H9 (cell line): ENCODE measurements at regions not wholly inside any gene's neighbourhood (a gene's known extent, or its start where the extent isn't known, plus 50 kb on each side); places are given as distances from the start of the nearest gene placed in this dataset.

Experiments used
- DNase-seq: peaks from one replicate; pipeline ENCODE4 v3.0.0-alpha.2; 2017
- H2AFZ ChIP-seq: one replicate; pipeline ENCODE4 v1.6.1; 2013; ENCODE audit warnings: mild to moderate bottlenecking, low read length, control low read depth, moderate library complexity
- H2AK5ac ChIP-seq: 2 replicates; pipeline ENCODE4 v1.6.1; 2013; ENCODE audit warnings: low read length, control low read depth, mixed read lengths; ENCODE audit not compliant: insufficient read length
- H2BK120ac ChIP-seq: one replicate; pipeline ENCODE4 v1.6.1; 2013; ENCODE audit warnings: low read depth, mild to moderate bottlenecking, low read length, control low read depth, inconsistent platforms; ENCODE audit not compliant: poor library complexity, severe bottlenecking
- H2BK12ac ChIP-seq: 2 replicates; pipeline ENCODE4 v1.6.1; 2013; ENCODE audit warnings: low read length, control low read depth, mixed read lengths, low read depth; ENCODE audit not compliant: insufficient read length
- H2BK15ac ChIP-seq: 2 replicates; pipeline ENCODE4 v1.6.1; 2013; ENCODE audit warnings: low read depth, low read length, control low read depth
- H2BK20ac ChIP-seq: one replicate; pipeline ENCODE4 v1.6.1; 2013; ENCODE audit warnings: low read depth, mild to moderate bottlenecking, low read length, control low read depth, inconsistent platforms; ENCODE audit not compliant: poor library complexity, severe bottlenecking
- H2BK5ac ChIP-seq: 2 replicates; pipeline ENCODE4 v1.6.1; 2013; ENCODE audit warnings: low read length, control low read depth, mixed read lengths; ENCODE audit not compliant: insufficient read length
- H3K14ac ChIP-seq: 2 replicates; pipeline ENCODE4 v1.6.1; 2013; ENCODE audit warnings: low read length, control low read depth; ENCODE audit not compliant: insufficient read depth
- H3K18ac ChIP-seq: 2 replicates; pipeline ENCODE4 v1.6.1; 2013; ENCODE audit warnings: low read depth, mild to moderate bottlenecking, mixed read lengths, low read length, control low read depth; ENCODE audit not compliant: insufficient read length
- H3K23ac ChIP-seq: 2 replicates; pipeline ENCODE4 v1.6.1; 2013; ENCODE audit warnings: low read length, control low read depth, mixed read lengths, low read depth; ENCODE audit not compliant: insufficient read length
- H3K23me2 ChIP-seq: 2 replicates; pipeline ENCODE4 v1.6.1; 2013; ENCODE audit warnings: low read depth, mild to moderate bottlenecking, mixed read lengths, low read length, control low read depth; ENCODE audit not compliant: insufficient read length, poor library complexity, severe bottlenecking
- H3K27ac ChIP-seq: 2 replicates; pipeline ENCODE4 v1.5.1; 2013; ENCODE audit warnings: low read length, control low read depth, mixed read lengths, low read depth; ENCODE audit not compliant: insufficient read length
- H3K27me3 ChIP-seq: 2 replicates; pipeline ENCODE4 v1.6.1; 2013; ENCODE audit warnings: low read length, control low read depth, inconsistent platforms; ENCODE audit not compliant: insufficient read depth
- H3K4ac ChIP-seq: 2 replicates; pipeline ENCODE4 v1.6.1; 2013; ENCODE audit warnings: low read depth, mild to moderate bottlenecking, control low read depth, inconsistent platforms, low read length, moderate library complexity
- H3K4me1 ChIP-seq: 2 replicates; pipeline ENCODE4 v1.6.1; 2013; ENCODE audit warnings: low read length, control low read depth, inconsistent platforms; ENCODE audit not compliant: insufficient read depth
- H3K4me2 ChIP-seq: 2 replicates; pipeline ENCODE4 v1.6.1; 2013; ENCODE audit warnings: low read length, control low read depth, mixed read lengths; ENCODE audit not compliant: insufficient read length, insufficient read depth
- H3K56ac ChIP-seq: 2 replicates; pipeline ENCODE4 v1.6.1; 2013; ENCODE audit warnings: low read depth, mild to moderate bottlenecking, mixed read lengths, low read length, control low read depth; ENCODE audit not compliant: insufficient read length
- H3K79me1 ChIP-seq: 2 replicates; pipeline ENCODE4 v1.6.1; 2013; ENCODE audit warnings: low read depth, mild to moderate bottlenecking, moderate library complexity, low read length, control low read depth, inconsistent platforms; ENCODE audit not compliant: insufficient read depth, poor library complexity, severe bottlenecking
- H3K79me2 ChIP-seq: 2 replicates; pipeline ENCODE4 v1.6.1; 2013; ENCODE audit warnings: low read length, control low read depth, inconsistent platforms; ENCODE audit not compliant: insufficient read depth
- H3K9ac ChIP-seq: 2 replicates; pipeline ENCODE4 v1.6.1; 2013; ENCODE audit warnings: low read length, control low read depth, mixed read lengths; ENCODE audit not compliant: insufficient read length; ENCODE audit errors: extremely low read depth
- H3K9me3 ChIP-seq: one replicate; pipeline ENCODE4 v1.6.1; 2013; ENCODE audit warnings: low read depth, low read length, inconsistent platforms; ENCODE audit not compliant: control insufficient read depth
- H3T11ph ChIP-seq: one replicate; pipeline ENCODE4 v1.6.1; 2013; ENCODE audit warnings: mild to moderate bottlenecking, low read length, control low read depth, inconsistent platforms
- H4K20me1 ChIP-seq: one replicate; pipeline ENCODE4 v1.6.1; 2013; ENCODE audit not compliant: control insufficient read depth, insufficient read length, insufficient read depth
- H4K5ac ChIP-seq: 2 replicates; pipeline ENCODE4 v1.6.1; 2013; ENCODE audit warnings: low read depth, mild to moderate bottlenecking, mixed read lengths, low read length, control low read depth; ENCODE audit not compliant: insufficient read length
- H4K8ac ChIP-seq: replicated peaks from 2 replicates; pipeline ENCODE4 v1.6.1; 2013; ENCODE audit warnings: low read length, control low read depth, mixed read lengths, low read depth; ENCODE audit not compliant: insufficient read length
- H4K91ac ChIP-seq: 2 replicates; pipeline ENCODE4 v1.6.1; 2013; ENCODE audit warnings: low read depth, mild to moderate bottlenecking, moderate library complexity, mixed read lengths, low read length, control low read depth; ENCODE audit not compliant: insufficient read length
- H3K27ac Mint-ChIP-seq, 3 experiments: 2 replicates in 2 of 3; 3 replicates in 1 of 3; pipeline ENCODE4 v1.8.0; 2020 to 2021; ENCODE audit warnings: mixed read lengths in 3 of 3, mild to moderate bottlenecking in 1 of 3, moderate library complexity in 1 of 3
- H3K27me3 Mint-ChIP-seq: 2 replicates; pipeline ENCODE4 v1.8.0; 2021; ENCODE audit warnings: low read depth, mild to moderate bottlenecking, moderate library complexity, mixed read lengths
- H3K36me3 Mint-ChIP-seq, 3 experiments: 2 replicates in 2 of 3; 3 replicates in 1 of 3; pipeline ENCODE4 v1.8.0; 2020 to 2021; ENCODE audit warnings: low read depth in 3 of 3, mixed read lengths in 3 of 3; ENCODE audit not compliant: insufficient read depth in 1 of 3
- H3K4me1 Mint-ChIP-seq, 2 experiments: 2 replicates each; pipeline ENCODE4 v1.8.0; 2020; ENCODE audit warnings: mixed read lengths in 2 of 2
- H3K4me3 Mint-ChIP-seq, 2 experiments: 2 replicates in 1 of 2; 3 replicates in 1 of 2; pipeline ENCODE4 v1.8.0; 2020 to 2021; ENCODE audit warnings: mild to moderate bottlenecking in 2 of 2, mixed read lengths in 2 of 2, moderate library complexity in 1 of 2
- H3K9me3 Mint-ChIP-seq, 2 experiments: 2 replicates in 1 of 2; 3 replicates in 1 of 2; pipeline ENCODE4 v1.8.0; 2020; ENCODE audit warnings: mild to moderate bottlenecking in 2 of 2, mixed read lengths in 2 of 2, moderate library complexity in 1 of 2
- WGBS: extraction: QIAGEN DNeasy Blood & Tissue Kit; methylation state at CpG from one replicate; pipeline ENCODE4 v1.1.7; 2013; ENCODE audit warnings: missing lambda C conversion rate, low lambda C conversion rate, mixed read lengths; ENCODE audit not compliant: insufficient read length; ENCODE audit errors: extremely low coverage; 5-methylcytosine and 5-hydroxymethylcytosine counted together
- TF ChIP-seq, protein P1 (sequence below): fragments of 200-600 bp; sonication (generic); conservative IDR thresholded peaks from 3 replicates; pipeline ENCODE4 v1.8.0; 2021; ENCODE audit warnings: antibody characterized with exemption, mild to moderate bottlenecking

DNA sequence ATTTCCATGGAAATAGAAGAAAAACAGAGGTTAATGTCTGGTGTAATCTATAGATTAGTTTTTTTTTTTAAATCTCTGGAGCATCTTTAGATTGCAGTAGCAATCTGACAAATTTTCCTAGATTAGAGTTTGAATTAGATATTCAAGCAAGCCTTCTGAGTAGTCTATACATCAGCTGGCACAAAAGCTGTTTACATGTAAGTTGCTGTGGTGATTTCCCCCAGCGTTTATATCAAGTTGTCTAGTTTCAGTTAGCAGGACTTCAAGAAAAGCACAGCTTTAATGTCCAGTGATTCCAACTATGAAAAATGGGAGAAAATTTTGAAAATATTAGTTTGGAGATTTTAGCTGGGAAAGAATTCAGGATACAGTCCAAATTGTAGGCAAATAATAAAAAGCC, 605.0 kb upstream of the USP15 start:
- Histone ChIP-seq H2BK120ac (no peak overlapping the region), H2BK15ac (no peak overlapping the region), H3K56ac (no peak overlapping the region), H2BK12ac (no peak overlapping the region), H4K5ac (no peak overlapping the region), H3K18ac (no peak overlapping the region), H4K8ac (no peak overlapping the region), H3K23ac (no peak overlapping the region), H3K9me3 (no peaks in the 10 kb centered on the region), H2BK5ac (no peak overlapping the region), H3K4ac (no peak overlapping the region), H3K27ac (no peak overlapping the region), H3K14ac (no peak overlapping the region), H3T11ph (no peak overlapping the region), H3K27me3 (no peaks in the 10 kb centered on the region), H2AFZ (no peak overlapping the region), H3K79me2 (no peaks in the 10 kb centered on the region), H3K23me2 (no peaks in the 10 kb centered on the region), H4K20me1 (no peaks in the 10 kb centered on the region), H3K9ac (no peak overlapping the region), H4K91ac (no peak overlapping the region), H2BK20ac (no peak overlapping the region), H3K4me1 (peaks cover 4% of the 10 kb centered on the region; the same call in 1 of the 2 replicates), H2AK5ac (no peak overlapping the region), H3K79me1 (no peaks in the 10 kb centered on the region), H3K4me2 (no peak overlapping the region)
- Mint-ChIP-seq H3K27me3 (no peaks in the 10 kb centered on the region), H3K4me1 (peaks cover 19 to 21% of the 10 kb centered on the region in 2 experiments), H3K9me3 (peaks cover 2 to 4% of the 10 kb centered on the region in 2 experiments; a peak in 3 of 5 replicates), H3K27ac (no peak overlapping the region), H3K4me3 (no peak overlapping the region), H3K36me3 (peaks cover 0 to 7% (median 4%) of the 10 kb centered on the region in 3 experiments; a peak in 5 of 7 replicates)
- TF ChIP-seq, protein P1, sequence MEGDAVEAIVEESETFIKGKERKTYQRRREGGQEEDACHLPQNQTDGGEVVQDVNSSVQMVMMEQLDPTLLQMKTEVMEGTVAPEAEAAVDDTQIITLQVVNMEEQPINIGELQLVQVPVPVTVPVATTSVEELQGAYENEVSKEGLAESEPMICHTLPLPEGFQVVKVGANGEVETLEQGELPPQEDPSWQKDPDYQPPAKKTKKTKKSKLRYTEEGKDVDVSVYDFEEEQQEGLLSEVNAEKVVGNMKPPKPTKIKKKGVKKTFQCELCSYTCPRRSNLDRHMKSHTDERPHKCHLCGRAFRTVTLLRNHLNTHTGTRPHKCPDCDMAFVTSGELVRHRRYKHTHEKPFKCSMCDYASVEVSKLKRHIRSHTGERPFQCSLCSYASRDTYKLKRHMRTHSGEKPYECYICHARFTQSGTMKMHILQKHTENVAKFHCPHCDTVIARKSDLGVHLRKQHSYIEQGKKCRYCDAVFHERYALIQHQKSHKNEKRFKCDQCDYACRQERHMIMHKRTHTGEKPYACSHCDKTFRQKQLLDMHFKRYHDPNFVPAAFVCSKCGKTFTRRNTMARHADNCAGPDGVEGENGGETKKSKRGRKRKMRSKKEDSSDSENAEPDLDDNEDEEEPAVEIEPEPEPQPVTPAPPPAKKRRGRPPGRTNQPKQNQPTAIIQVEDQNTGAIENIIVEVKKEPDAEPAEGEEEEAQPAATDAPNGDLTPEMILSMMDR = no peak
- DNase-seq = no peak
- WGBS = no CpG with 5 or more reads among the region's 1 CpG
